Natural killer cell (primary cell): ENCODE measurements at regions not wholly inside any gene's neighbourhood (a gene's known extent, or its start where the extent isn't known, plus 50 kb on each side); places are given as distances from the start of the nearest gene placed in this dataset.

ENCODE experiments used
- ATAC-seq, 3 donors: fragments of 150-1000 bp in 2 of 3; fragments of 200-7000 bp in 1 of 3; cut with Tn5 transposase; 1 replicate in 1 of 3; 2 replicates in 2 of 3; pipeline ENCODE4 v1.10.0; 2021; ENCODE audit warnings: mild to moderate bottlenecking in 2 of 3, moderate library complexity in 2 of 3
- DNase-seq, 2 donors: peaks; one replicate each; pipeline versions ENCODE4 v3.0.0 to v3.0.0-alpha.2; 2013 to 2021; ENCODE audit warnings: mixed read lengths in 1 of 2
- H3K27ac ChIP-seq: one replicate; pipeline ENCODE4 v1.5.1; 2013; ENCODE audit warnings: mild to moderate bottlenecking, low read length
- H3K27me3 ChIP-seq: one replicate; pipeline ENCODE4 v1.6.1; 2013; ENCODE audit warnings: low read length; ENCODE audit not compliant: control insufficient read depth, insufficient read depth
- H3K36me3 ChIP-seq: one replicate; pipeline ENCODE4 v1.6.1; 2013; ENCODE audit warnings: low read length; ENCODE audit not compliant: control insufficient read depth, insufficient read depth
- H3K4me1 ChIP-seq: one replicate; pipeline ENCODE4 v1.6.1; 2013; ENCODE audit warnings: low read length; ENCODE audit not compliant: control insufficient read depth, insufficient read depth
- H3K4me3 ChIP-seq: one replicate; pipeline ENCODE4 v1.5.1; 2013; ENCODE audit warnings: low read length
- H3K9me3 ChIP-seq: one replicate; pipeline ENCODE4 v1.6.1; 2013; ENCODE audit warnings: low read length; ENCODE audit not compliant: control insufficient read depth, insufficient read depth
- H3K27ac Mint-ChIP-seq, 2 donors: one replicate each; pipeline ENCODE4 v1.8.0; 2022; ENCODE audit warnings: mild to moderate bottlenecking in 2 of 2, mixed read lengths in 2 of 2, moderate library complexity in 1 of 2
- H3K27me3 Mint-ChIP-seq, 2 donors: one replicate each; pipeline ENCODE4 v1.8.0; 2022; ENCODE audit warnings: low read depth in 2 of 2, mixed read lengths in 2 of 2
- H3K36me3 Mint-ChIP-seq: one replicate; pipeline ENCODE4 v1.8.0; 2022; ENCODE audit warnings: mixed read lengths
- H3K4me1 Mint-ChIP-seq, 2 donors: one replicate each; pipeline ENCODE4 v1.8.0; 2022; ENCODE audit warnings: mixed read lengths in 2 of 2
- H3K4me3 Mint-ChIP-seq: one replicate; pipeline ENCODE4 v1.8.0; 2022; ENCODE audit warnings: mild to moderate bottlenecking, moderate library complexity, mixed read lengths
- H3K9me3 Mint-ChIP-seq, 2 donors: one replicate each; pipeline ENCODE4 v1.8.0; 2022; ENCODE audit warnings: mixed read lengths in 2 of 2
- CTCF ChIP-seq: fragments of 200-600 bp; IDR thresholded peaks from one replicate; pipeline ENCODE4 v1.8.0; 2022; ENCODE audit warnings: antibody characterized with exemption
- WGBS: methylation state at CpG from one replicate; pipeline ENCODE4 v1.1.7; 2013; ENCODE audit warnings: missing lambda C conversion rate; ENCODE audit not compliant: insufficient coverage; 5-methylcytosine and 5-hydroxymethylcytosine counted together
- intact Hi-C: fragments of 100-400 bp; cut with micrococcal nuclease; formaldehyde crosslinking; loops from one replicate; pipeline ENCODE4 v1.14.2; 2022

DNA sequence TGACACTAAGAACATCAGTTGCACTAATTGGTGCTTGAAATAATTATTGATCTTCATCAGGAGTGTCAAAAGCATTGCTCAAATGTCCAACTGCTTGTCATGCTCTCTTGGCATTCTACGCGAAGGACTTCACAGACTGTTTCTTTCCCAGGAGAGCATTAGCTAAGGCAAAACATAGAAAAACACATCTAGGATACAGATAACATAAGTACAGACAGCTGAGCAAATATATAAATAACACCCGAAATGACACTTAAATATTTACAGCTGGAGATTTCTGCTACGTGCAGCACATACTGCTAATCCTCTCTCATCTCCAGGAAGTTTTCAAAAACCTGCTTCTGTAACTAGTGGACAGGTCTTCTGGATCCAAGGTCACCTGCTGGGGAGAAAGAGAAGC, 120.0 kb upstream of the PRMT8 start:
- Histone ChIP-seq H3K36me3 (no peaks in the 10 kb centered on the region), H3K27ac (no peak overlapping the region), H3K4me3 (no peak overlapping the region), H3K27me3 (peaks cover 6% of the 10 kb centered on the region), H3K9me3 (no peaks in the 10 kb centered on the region), H3K4me1 (no peaks in the 10 kb centered on the region)
- Mint-ChIP-seq H3K4me3 (no peak overlapping the region), H3K9me3 (no peaks in the 10 kb centered on the region), H3K4me1 (no peaks in the 10 kb centered on the region), H3K36me3 (no peaks in the 10 kb centered on the region), H3K27ac (no peak overlapping the region), H3K27me3 (peaks cover 2 to 24% of the 10 kb centered on the region in 2 donors)
- ATAC-seq (no peak), DNase-seq (no peak)
- TF ChIP-seq CTCF = no peak
- intact Hi-C loops = no loop called here
- 69% methylated on average over 4 of the region's 4 CpGs for WGBS

DNA sequence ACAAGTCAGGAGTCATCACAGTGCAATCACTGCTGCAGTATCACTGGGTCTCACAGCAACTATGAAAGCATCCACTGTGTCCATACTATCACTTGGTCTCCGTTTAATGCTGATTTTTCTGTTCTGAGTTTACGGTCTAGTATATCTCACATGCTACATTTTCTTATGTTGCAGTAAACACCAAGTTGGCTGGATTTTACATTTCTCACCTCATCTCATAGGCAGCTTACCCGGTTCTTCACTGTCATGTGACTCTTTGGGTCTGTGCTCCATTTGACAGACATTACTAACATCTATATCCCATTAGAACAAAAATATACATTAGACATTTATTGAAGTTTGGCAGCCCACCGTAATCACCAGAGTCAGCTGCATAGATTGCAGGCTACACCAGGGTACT, 115.7 kb upstream of the PRMT8 start:
- peaks cover 6 to 24% of the 10 kb centered on the region in 2 donors for H3K27me3 Mint-ChIP-seq
- H3K4me1 Mint-ChIP-seq = no peaks in the 10 kb centered on the region
- H3K9me3 Mint-ChIP-seq = no peaks in the 10 kb centered on the region
- no peaks in the 10 kb centered on the region for H3K36me3 ChIP-seq
- no peak overlapping the region for H3K4me3 ChIP-seq
- H3K36me3 Mint-ChIP-seq = no peaks in the 10 kb centered on the region
- ATAC-seq (no peak), DNase-seq (no peak)
- H3K27ac Mint-ChIP-seq = no peak overlapping the region
- intact Hi-C loops = no loop called here
- H3K9me3 ChIP-seq = no peaks in the 10 kb centered on the region
- no peak for TF ChIP-seq CTCF
- H3K4me3 Mint-ChIP-seq = no peak overlapping the region
- H3K4me1 ChIP-seq = no peaks in the 10 kb centered on the region
- H3K27me3 ChIP-seq = no peaks in the 10 kb centered on the region
- no peak overlapping the region for H3K27ac ChIP-seq
- 93% methylated on average over 4 of the region's 4 CpGs for WGBS

GRCh38 chr12:3376779-3377455, 114.1 kb upstream of the PRMT8 start:
- no peak for DNase-seq
- Histone ChIP-seq H3K36me3 (no peaks in the 10 kb centered on the region), H3K27ac (no peak overlapping the region), H3K9me3 (no peaks in the 10 kb centered on the region), H3K4me3 (no peak overlapping the region), H3K4me1 (no peaks in the 10 kb centered on the region), H3K27me3 (no peaks in the 10 kb centered on the region)
- Mint-ChIP-seq H3K27me3 (peaks cover 4 to 23% of the 10 kb centered on the region in 2 donors), H3K4me3 (no peak overlapping the region), H3K9me3 (no peaks in the 10 kb centered on the region), H3K4me1 (no peaks in the 10 kb centered on the region), H3K27ac (no peak overlapping the region), H3K36me3 (no peaks in the 10 kb centered on the region)
- no peak for TF ChIP-seq CTCF
- intact Hi-C loops = no loop called here
- no peak for ATAC-seq
- 67% methylated on average over 5 of the region's 5 CpGs for WGBS

GRCh38 chr12:3378655-3379054, 112.3 kb upstream of the PRMT8 start:
- H3K27ac Mint-ChIP-seq = no peak overlapping the region
- no peaks in the 10 kb centered on the region for H3K36me3 Mint-ChIP-seq
- Histone ChIP-seq H3K4me3 (no peak overlapping the region), H3K36me3 (no peaks in the 10 kb centered on the region), H3K27ac (no peak overlapping the region), H3K27me3 (peaks cover 2% of the 10 kb centered on the region), H3K4me1 (no peaks in the 10 kb centered on the region), H3K9me3 (no peaks in the 10 kb centered on the region)
- DNase-seq (no peak), ATAC-seq (no peak)
- 80% methylated on average over 4 of the region's 4 CpGs for whole genome bisulfite sequencing
- TF ChIP-seq CTCF = no peak
- H3K4me1 Mint-ChIP-seq = no peaks in the 10 kb centered on the region
- intact Hi-C loops = no loop called here
- peaks cover 6 to 30% of the 10 kb centered on the region in 2 donors for H3K27me3 Mint-ChIP-seq
- H3K9me3 Mint-ChIP-seq = no peaks in the 10 kb centered on the region
- H3K4me3 Mint-ChIP-seq = no peak overlapping the region
